ENCODE measurements at regions not wholly inside any gene's neighbourhood (a gene's known extent, or its start where the extent isn't known, plus 50 kb on each side); places are given as distances from the start of the nearest gene placed in this dataset.

DNA sequence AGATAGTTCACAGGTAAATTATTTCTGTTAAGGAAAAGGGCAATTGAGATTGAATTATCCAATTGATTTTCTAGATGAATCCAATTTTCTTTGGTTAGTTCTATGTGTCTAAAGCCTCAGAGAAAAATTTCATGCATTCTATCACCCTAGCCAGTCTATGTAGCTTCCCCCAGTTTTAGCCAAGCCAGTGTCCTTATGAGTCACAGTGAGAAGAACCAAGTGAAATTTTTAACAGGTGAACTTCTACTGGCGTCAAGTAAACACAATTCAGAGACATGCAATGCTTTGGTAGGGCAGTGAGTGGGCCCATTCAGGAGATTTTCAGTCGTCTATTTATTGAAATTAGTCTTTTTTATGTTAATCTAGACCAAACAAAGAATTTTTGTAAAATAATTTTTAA, 1077.4 kb upstream of the ARRDC3 start:
- TF ChIP-seq CTCF (IDR thresholded peaks at IDR 0.05 in 4 of 5, conservative IDR thresholded peaks at IDR 0.05 in 1 of 5) = no peak
- TF ChIP-seq POLR2A (IDR thresholded peaks at IDR 0.05) = no peak
- Histone ChIP-seq H3K27ac (no peak overlapping the region), H3K27me3 (no peaks in the 10 kb centered on the region), H3K4me1 (no peaks in the 10 kb centered on the region), H3K4me3 (no peak overlapping the region), H3K36me3 (no peaks in the 10 kb centered on the region), H3K9me3 (no peaks in the 10 kb centered on the region)
- in situ Hi-C loops (cut with MboI; ENCODE audit: low sequenced_read_pairs in 4 of 4) (no loop called here), intact Hi-C loops (cut with DNase I; ENCODE audit: low total_unique reads) (no loop called here)
- ATAC-seq (no peak), DNase-seq (no peak)

- DNase-seq (no peak), ATAC-seq (no peak)
- no peak overlapping the region for H3K4me3 ChIP-seq
- no peaks in the 10 kb centered on the region for H3K4me1 ChIP-seq
- no peak overlapping the region for H3K27ac ChIP-seq
- in situ Hi-C loops (cut with MboI; ENCODE audit: low sequenced_read_pairs in 4 of 4) (no loop called here), intact Hi-C loops (cut with DNase I; ENCODE audit: low total_unique reads) (no loop called here)
- no peaks in the 10 kb centered on the region for H3K27me3 ChIP-seq
- H3K36me3 ChIP-seq = no peaks in the 10 kb centered on the region
- TF ChIP-seq POLR2A (IDR thresholded peaks at IDR 0.05) = no peak
- no peak for TF ChIP-seq CTCF (IDR thresholded peaks at IDR 0.05 in 4 of 5, conservative IDR thresholded peaks at IDR 0.05 in 1 of 5)
- no peaks in the 10 kb centered on the region for H3K9me3 ChIP-seq
Measured at GRCh38 chr5:92459654-92460053, 1076.5 kb upstream of the ARRDC3 start.

- H3K4me1 ChIP-seq = no peaks in the 10 kb centered on the region
- no peak overlapping the region for H3K27ac ChIP-seq
- no peaks in the 10 kb centered on the region for H3K36me3 ChIP-seq
- TF ChIP-seq CTCF (IDR thresholded peaks at IDR 0.05 in 4 of 5, conservative IDR thresholded peaks at IDR 0.05 in 1 of 5) (no peak), POLR2A (IDR thresholded peaks at IDR 0.05) (no peak)
- intact Hi-C loops (cut with DNase I; ENCODE audit: low total_unique reads) = no loop called here
- H3K27me3 ChIP-seq = no peaks in the 10 kb centered on the region
- no peaks in the 10 kb centered on the region for H3K9me3 ChIP-seq
- in situ Hi-C loops (cut with MboI; ENCODE audit: low sequenced_read_pairs in 4 of 4) = no loop called here
- no peak overlapping the region for H3K4me3 ChIP-seq
- no peak for ATAC-seq
- DNase-seq = no peak
Measured at GRCh38 chr5:92455011-92455410, 1071.9 kb upstream of the ARRDC3 start.

- Histone ChIP-seq H3K27ac (no peak overlapping the region), H3K4me3 (no peak overlapping the region), H3K4me1 (no peaks in the 10 kb centered on the region), H3K27me3 (no peaks in the 10 kb centered on the region), H3K9me3 (no peaks in the 10 kb centered on the region), H3K36me3 (no peaks in the 10 kb centered on the region)
- no peak for DNase-seq
- TF ChIP-seq POLR2A (IDR thresholded peaks at IDR 0.05) = no peak
- no peak for TF ChIP-seq CTCF (IDR thresholded peaks at IDR 0.05 in 4 of 5, conservative IDR thresholded peaks at IDR 0.05 in 1 of 5)
- ATAC-seq = no peak
- intact Hi-C loops (cut with DNase I; ENCODE audit: low total_unique reads) = no loop called here
- in situ Hi-C loops (cut with MboI; ENCODE audit: low sequenced_read_pairs in 4 of 4) = no loop called here
Measured at GRCh38 chr5:92444888-92445287, 1061.8 kb upstream of the ARRDC3 start.

DNA sequence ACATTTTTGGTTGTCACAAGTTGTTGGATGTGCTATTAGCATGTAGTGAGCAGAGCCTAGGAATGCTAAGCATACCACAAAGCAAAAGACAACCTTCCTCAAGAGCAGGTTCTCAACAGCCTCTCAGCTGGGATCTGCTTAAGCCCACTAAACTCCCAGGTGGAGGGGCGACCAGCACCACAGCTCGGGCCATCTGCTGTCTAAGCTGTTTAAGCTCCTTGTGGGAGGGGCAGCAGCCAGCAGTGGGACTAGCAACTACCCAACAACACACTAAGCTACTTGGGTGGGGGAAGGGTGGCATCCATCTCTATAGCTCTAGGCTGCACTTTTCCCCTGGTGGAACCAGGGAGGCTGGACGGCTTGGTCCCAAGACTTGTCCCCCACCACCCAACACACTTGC, 1052.7 kb upstream of the ARRDC3 start:
- Histone ChIP-seq H3K36me3 (no peaks in the 10 kb centered on the region), H3K9me3 (no peaks in the 10 kb centered on the region), H3K27ac (no peak overlapping the region), H3K27me3 (no peaks in the 10 kb centered on the region), H3K4me1 (no peaks in the 10 kb centered on the region), H3K4me3 (no peak overlapping the region)
- in situ Hi-C loops (cut with MboI; ENCODE audit: low sequenced_read_pairs in 4 of 4) = no loop called here
- ATAC-seq = no peak
- intact Hi-C loops (cut with DNase I; ENCODE audit: low total_unique reads) = no loop called here
- no peak for DNase-seq
- TF ChIP-seq POLR2A (IDR thresholded peaks at IDR 0.05) (no peak), CTCF (IDR thresholded peaks at IDR 0.05 in 4 of 5, conservative IDR thresholded peaks at IDR 0.05 in 1 of 5) (no peak)
